GM21367 (cell line): ENCODE measurements at regions not wholly inside any gene's neighbourhood (a gene's known extent, or its start where the extent isn't known, plus 50 kb on each side); places are given as distances from the start of the nearest gene placed in this dataset.
A peak's percentile ranks its signal among the peaks of the same experiment; 100 is the strongest.
"Not testable (repeated sequence)": the region's sequence is repeated elsewhere in the genome, so short reads cannot be mapped to it uniquely, and the experiment has no call there.

Source experiments
- ATAC-seq: cut with Tn5 transposase; IDR thresholded peaks from one replicate; pipeline ENCODE4 v1.9.1; 2021; ENCODE audit not compliant: unreplicated experiment

DNA sequence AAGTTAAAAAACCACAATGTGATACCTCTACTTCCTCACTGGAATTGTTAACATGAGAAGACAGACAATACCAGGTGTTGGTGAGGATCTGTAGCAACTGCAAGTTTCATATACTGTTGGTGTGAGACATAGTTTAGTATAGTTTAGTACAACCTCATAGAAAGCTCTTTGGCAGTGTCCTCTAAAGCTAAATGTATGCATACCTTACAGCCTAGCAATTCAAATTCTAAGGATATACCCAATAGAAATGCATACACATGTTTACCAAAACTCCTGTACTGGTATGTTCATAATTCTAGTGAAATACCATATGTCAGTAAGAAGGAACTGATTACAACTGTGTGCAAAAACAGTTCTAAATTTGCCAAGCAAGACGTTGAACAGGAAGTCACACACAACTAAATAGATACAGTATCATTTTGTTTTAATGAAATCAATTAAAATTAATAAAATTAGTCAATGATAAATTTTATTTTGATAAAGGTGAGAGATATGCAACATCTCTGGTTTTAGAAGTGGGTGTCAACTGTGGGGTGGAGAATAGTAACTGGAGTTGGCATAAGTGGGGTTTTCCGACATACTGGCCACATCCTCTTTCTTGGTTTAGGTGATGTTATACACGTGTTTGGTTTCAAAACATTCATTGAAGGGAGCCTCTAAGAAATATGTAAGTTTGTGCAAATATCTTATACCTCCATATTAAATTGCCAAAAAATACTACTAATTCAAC, 450.7 kb downstream of the PTPRC start:
- peak; percentile 88 for ATAC-seq

DNA sequence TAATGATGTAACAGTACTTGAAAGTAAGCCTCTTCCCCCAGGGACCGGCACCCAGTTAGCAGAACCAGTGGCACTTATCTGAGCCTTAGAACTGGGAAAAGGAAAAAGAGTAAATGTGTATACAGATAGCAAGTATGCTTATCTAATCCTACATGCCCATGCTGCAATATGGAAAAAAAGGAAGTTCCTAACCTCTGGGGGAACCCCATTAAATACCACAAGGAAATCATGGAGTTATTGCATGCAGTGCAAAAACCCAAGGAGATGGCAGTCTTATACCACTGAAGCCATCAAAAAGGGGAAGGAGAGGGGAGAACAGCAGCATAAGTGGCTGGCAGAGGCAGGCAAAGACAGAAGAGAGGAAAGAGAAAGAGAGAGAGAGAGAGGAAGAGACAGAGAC, 456.8 kb downstream of the PTPRC start:
- not testable (repeated sequence) for ATAC-seq

DNA sequence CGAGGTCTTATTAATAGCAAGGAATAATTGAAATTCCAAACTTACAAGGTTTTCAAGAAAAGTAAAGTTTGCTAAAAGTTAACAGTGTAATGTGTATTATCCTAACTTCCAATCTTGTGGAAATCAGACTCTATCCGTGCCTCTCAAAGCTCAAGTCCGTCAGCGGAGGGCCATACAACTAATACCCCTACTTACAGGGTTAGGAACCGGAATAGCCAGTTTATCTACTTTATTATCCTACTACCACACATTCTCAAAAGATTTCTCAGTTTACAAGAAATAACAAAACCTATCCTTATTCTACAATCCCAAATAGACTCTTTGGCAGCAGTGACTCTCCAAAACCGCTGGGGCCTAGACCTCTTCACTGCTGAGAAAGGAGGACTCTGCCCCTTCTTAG, 457.8 kb downstream of the PTPRC start:
- no peak for ATAC-seq

DNA sequence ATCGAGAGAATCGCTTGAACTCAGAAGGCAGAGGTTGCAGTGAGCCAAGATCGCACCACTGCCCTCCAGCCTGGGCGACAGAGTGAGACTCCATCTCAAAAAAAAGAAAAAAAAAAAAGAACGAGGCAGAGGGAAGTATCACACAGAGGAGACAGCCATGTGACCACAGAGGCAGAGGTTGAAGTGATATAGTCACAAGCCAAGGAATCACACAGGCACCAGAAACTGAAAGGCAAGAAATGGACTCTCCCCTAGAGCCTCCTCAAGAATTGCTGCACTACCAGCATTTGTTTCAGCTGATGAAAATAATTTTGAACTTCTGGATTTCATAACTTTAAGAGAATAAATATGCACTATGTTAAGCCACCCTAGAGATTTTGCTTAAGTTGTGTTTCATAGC, 459.6 kb downstream of the PTPRC start:
- no peak for ATAC-seq

DNA sequence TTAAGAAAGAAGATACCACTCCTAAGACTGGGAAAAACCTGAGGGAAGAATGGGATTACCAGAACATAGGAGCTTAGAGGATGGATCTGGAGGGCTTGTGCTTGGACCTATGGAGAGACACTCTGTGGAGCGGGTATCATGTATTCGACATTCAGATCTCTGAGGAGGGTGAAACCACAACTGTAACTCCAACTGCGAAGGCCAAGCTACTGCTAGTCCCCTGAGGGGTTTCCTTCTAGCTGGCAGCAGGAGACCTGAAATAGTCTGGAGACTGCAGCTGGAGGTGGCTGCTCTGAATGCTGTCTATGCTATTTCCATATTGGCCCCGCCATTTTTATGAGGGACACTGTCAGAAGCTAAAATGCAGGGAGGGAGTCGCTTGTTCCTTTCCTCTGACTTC, 462.3 kb downstream of the PTPRC start:
- no peak for ATAC-seq

DNA sequence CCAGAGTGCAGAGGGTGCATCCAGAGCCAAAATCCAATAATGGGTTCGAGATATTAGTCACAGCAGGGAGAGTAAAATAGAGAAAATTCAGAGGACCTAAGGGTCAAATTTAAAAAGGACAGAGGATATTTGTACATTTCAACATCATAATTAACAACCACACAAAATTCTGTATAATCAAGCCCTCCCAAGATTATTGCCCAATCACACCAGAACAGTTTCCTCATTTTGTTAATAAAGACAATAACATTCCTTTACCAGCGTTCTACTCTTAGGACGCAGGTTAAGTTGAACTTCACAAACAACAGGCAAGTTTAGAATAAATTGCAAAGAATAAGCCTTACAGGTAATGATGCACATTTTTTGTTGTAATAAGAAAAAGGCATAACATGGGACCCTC, 462.8 kb downstream of the PTPRC start:
- no peak for ATAC-seq

DNA sequence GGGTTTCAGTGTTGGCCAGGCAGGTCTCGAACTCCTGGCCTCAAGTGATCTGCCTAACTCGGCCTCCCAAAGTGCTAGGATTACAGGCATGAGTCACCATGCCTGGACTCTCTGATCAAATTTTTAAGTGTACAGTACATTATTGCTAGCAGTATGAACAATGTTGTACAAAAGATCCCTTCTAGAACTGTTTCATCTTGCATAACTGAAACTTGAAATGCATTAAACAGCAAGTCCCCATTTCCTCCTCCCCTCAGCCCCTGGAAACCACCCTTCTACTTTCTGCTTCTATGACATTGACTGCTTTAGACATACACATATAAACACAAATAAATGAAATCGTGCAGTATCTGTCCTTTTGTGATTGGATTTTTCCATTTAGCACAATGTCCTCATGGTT, 463.4 kb downstream of the PTPRC start:
- ATAC-seq = peak; percentile 65

DNA sequence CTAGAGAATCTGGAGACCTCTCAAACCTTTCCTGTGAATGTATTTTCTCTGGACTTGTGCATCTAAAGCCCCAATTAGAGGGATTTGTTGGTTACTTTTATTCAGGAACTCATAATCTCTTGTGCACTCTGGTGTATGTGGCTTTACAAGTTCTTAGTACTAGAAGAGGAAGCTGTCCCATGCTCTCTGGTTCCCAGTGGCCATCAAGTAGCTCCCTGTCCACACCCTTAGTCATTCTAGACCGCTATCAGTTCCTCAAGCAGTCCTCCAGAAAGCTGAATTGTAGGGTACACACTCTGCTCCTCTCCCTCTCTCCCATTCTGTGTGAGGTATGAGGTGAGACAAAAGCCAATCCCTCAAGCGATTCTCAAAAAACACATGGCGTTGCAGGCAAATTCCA, 470.3 kb downstream of the PTPRC start:
- no peak for ATAC-seq

DNA sequence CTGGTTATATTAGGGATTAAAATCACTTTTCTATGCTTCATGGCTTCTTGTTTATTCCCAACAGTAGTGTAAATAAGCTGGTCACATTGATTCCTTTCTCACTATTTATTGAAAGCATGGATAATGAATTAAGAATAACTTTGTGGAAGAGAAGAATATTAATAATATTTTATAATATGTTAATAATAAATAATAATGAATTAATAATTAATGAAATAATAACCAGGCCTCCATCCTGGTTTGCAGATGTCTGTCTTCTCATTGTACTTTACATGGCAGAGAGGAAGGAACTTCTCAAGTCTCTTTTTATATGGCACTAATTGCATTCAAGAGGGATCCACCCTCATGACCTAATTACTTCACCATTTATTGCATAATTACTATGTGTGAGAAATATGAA, 473.5 kb downstream of the PTPRC start:
- ATAC-seq = no peak

DNA sequence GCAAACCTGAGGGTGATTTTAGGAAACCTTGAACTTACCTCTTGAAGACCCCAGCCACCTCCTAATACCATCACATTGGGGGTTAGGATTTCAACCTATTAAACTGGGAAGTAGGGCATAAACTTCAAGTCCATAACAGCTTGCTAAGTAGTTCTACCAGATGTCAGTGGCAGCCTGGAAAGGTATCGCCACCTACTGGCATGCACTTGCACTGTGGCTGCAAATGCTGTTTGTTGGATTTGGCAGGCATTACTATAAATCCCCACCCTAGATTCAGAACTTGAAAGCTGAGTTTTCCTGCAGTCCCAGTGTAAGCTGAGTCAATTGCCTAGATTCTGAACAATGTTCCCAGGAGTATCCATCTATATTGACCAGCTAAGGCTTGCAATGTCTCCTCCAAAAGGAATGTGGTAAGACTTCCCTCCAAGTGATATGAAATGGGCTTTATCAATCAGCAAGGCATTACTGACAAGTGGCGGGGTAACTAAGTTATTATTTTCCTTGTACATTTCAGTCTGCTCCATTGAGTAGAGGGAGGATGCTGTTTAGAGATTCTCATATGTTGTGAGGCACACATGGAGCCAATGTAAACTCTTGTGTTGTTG, 474.5 kb downstream of the PTPRC start:
- no peak for ATAC-seq

DNA sequence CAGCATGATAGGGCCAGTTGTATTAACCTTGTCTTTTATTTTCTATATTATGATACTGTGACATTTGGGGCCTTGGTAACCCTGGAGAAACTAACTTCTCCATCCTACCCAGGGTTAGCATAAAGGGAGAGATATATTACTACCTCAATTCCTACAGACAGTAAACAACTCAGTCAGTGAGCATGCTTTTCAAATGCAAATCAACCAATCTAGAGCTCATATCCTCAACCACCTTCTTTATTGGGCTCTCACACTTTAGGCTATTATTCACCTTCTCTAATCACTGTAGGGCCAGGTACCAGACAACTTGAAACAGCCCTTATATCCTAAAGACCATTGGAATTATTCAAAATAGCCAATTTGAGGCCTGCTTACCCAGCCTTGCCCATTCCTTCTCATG, 477.6 kb downstream of the PTPRC start:
- no peak for ATAC-seq

DNA sequence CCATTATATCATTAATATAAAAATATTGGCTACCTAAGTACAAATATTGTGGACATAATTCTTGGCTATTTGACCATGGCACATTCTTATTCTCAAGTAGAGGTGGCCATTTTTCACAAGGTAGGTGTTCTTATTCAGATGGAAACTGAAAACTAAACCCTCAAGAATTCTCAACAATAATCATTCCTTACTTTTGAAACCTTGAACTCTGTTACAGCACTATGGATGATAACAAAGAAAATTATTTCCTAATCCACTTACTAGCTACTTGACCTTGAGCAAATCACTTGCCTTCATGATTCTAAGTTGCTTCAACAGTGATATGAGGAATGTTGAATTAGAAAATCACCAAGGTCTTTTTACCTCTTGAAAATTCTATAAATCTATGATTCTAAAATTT, 482.2 kb downstream of the PTPRC start:
- no peak for ATAC-seq

DNA sequence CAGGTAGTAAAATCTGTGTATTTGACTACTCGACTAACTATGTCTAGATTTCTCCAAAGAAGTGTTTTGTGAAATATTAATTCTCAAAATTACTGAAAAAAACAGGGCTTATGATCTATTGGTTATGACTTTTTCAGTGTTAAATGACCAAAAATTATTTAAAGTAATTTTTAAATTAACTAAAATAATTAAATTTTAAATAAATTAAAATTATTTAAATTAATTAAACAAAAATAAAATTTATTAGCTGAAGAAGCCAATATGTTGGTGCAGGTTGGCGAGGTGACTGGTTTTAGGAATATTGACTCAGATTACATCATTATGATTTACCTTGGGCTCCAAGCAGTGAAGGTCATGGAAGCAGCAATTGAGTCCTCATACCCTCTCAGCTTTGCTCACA, 483.2 kb downstream of the PTPRC start:
- no peak for ATAC-seq

DNA sequence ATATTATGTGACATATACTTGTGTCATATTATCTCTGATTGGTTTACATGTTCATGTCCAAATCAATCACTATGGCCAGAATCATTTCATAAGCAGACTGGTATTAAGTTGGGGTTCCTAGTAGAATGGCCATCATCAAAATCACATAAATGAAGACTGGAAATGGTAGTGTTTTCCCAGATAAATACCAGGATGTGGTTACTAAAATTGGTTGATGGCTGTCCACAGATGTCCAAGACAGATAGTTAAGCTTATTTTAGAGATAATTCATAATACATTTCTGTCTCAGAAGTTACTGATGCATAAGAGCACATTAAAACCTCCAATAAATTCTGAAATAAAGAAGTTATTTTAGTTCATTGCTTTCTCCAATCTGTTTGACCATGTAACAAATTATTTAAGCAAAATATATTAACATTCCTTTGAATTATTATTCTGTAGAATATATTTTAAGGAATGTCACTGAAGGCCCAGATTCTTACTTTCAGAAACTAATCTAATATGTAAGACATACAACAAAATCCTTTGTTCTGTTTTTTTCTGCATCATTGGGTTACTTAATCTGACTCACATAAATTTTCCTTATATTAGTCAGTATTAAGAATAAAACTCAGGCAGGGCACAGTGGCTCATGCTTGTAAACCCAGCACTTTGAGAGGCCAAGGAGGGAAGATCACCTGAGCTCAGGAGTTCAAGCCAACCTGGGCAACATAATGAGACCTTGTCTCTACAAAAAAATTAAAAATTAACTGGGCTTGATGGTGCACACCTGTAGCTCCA, 483.9 kb downstream of the PTPRC start:
- no peak for ATAC-seq

DNA sequence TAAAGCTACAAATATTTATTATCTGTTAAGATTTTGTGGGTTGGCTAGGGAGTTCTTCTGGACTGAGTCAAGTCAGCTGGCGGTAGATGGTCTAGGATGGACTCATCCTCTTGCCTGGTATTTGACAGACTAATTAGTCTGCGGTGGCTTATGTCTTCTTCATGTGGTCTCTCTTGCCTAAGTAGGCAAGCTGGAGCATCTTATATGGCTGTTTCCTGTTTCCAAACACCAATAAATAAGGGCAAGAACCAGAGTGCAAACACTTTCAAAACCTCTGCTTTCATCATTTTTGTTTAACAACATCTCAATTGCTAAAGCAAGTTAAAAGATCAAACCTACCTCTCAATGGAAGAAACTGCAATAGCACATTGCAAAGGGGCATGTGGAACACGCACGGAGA, 484.8 kb downstream of the PTPRC start:
- ATAC-seq = no peak

DNA sequence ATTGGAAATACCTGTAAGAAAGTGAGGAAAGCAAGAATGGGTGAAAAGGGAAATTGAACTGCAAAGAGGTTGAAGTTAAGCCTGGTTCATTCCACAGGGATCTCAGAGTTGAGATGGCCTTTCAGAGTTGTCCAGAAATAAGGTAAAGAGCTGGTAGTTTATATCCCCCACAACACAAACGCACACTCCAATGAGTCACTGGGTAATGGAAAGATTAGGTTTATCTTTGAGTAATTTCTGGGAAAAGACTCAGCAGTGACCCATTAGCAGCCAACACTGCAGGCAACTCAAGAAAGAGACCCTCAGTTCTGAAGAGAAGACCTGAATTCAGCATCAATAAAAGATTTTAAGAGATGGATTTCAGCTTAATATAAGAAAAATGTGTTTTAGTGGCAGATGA, 485.5 kb downstream of the PTPRC start:
- ATAC-seq = no peak

DNA sequence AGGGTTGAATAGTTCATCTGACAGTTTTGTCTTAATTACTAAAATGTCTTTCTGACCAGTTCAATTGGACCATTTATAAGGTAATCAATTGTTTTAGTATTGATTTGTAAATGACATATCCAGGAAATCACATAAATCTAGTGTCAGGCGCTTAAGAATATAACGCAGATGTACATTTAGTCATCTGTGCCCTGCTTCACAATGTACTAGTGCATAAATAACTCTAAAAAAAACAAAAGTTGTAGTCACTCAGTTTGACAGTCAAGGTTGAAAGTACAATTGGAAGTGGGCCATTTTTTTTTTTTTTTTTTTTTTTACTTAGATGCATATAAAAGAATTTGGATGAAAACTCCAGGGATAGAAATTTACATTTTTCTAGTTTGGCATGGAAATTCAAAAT, 490.4 kb downstream of the PTPRC start:
- ATAC-seq = no peak

DNA sequence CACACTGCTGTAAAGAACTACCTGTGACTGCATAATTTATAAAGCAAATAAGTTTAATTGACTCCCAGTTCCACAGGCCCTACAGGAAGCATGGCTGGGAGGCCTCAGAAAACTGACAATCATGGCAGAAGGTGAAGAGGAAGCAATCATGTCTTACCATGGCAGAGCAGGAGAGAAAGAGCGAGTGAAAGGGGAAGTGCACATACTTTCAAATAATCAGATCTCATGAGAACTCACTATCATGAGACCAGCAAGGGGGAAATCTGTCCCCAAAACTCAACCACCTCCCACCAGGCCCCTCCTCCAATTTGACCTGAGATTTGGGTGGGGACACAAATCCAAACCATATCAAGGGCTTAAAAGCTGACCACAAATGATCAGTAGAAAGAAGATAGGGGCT, 493.2 kb downstream of the PTPRC start:
- ATAC-seq = no peak

DNA sequence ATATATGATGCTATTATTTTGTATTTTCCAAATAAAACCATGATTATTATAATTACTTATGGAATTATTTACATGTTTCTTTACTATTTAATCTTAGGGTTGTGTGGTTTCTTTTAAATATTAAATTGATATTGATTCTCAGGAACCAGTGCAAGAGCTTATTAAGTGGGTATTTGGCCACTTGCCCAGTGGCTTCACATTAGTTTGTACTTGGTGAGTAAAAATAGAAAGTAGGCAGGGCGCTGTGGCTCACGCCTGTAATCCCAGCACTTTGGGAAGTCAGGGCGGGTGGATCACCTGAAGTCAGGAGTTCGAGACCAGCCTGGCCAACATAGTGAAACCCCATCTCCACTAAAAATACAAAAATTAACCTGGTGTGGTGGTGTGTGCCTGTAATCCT, 497.1 kb downstream of the PTPRC start:
- no peak for ATAC-seq

DNA sequence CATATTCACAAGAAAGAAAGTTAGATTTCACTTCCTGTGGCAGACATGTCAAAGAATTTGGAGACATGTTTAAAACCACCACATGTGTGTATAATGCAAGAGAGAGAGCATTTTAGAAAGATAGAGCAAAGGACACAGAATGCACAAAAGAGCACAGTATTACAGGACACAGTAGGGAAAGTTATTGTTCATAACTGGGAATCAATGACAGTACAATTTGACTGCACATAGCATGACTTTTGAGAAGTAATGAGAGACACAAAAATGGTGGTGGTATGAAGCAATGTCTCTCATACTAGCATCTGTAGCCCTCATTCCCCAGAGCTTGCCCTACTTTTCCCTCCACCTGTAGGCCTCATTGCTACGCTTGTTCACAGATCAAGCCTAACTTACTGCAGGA, 499.2 kb downstream of the PTPRC start:
- no peak for ATAC-seq

DNA sequence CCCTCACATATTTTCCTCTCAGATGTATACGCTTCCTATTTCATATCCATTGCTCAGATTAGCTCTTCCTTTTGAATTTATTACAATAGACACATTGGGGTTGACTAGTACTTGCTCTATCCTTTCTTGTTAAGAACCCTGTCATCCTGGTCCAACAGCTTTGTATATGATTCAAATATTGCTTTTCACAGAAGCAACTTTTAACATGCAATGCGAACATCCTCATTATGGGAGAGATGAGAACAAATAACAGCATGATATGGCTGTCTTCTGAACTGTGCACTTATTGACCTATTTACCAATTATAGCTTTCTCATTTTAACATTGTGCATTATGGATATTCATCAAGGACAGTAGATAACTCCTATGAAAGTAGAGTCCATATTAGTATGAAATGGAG, 510.8 kb downstream of the PTPRC start:
- ATAC-seq = no peak

DNA sequence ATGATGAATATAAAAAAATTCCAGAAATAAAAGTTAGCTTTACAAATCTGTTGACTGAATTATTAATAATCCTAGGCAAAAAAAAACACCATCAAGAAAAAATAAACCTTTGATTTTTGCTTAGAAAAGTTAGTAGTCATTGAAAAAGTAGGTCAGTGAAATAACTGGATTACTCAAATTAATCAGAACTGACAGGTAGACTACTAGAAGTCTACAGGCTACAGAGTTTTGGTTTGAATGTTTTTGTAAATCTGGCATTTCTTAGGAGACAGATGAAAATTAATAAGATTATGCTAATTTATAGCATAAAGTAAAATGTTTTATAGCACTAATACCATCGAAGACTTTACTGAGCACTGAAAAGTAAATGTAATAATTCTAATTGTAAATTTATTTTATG, 511.9 kb downstream of the PTPRC start:
- ATAC-seq = no peak
